GM12878 (cell line): ENCODE measurements at regions not wholly inside any gene's neighbourhood (a gene's known extent, or its start where the extent isn't known, plus 50 kb on each side); places are given as distances from the start of the nearest gene placed in this dataset.

Experiments used
- ATAC-seq: fragments of 200-7000 bp; cut with Tn5 transposase; 3 replicates; pipeline ENCODE4 v1.9.1; 2020; ENCODE audit warnings: mild to moderate bottlenecking, moderate library complexity
- BruUV-seq: library from RNA; stranded (reverse); fragments of 400-500 nt; replicated peaks from 2 replicates; lab custom pipeline; 2021; lab: Mats Ljungman, UMichigan
- CTCF ChIA-PET: fragments of 300-600 bp; sonication (Branson Sonifier 250); formaldehyde crosslinking; extraction: SDS; loops from one replicate; lab custom pipeline; 2021; ENCODE audit warnings: inconsistent platforms; lab: Yijun Ruan, JAX
- POLR2A ChIA-PET: fragments of 350-600 bp; formaldehyde crosslinking; extraction: SDS; loops from one replicate; lab custom pipeline; 2021; ENCODE audit warnings: inconsistent platforms; lab: Charles Lee
- RAD21 ChIA-PET: fragments of 300-600 bp; sonication (Branson Sonifier 250); formaldehyde crosslinking; loops from one replicate; lab custom pipeline; 2023; ENCODE audit warnings: antibody characterized with exemption; ENCODE audit not compliant: unreplicated experiment; lab: Charles Lee
- SMC1A ChIA-PET: fragments of 300-600 bp; sonication (Branson Sonifier 250); formaldehyde crosslinking; loops from one replicate; lab custom pipeline; 2023; ENCODE audit not compliant: unreplicated experiment, uncharacterized antibody; lab: Charles Lee
- DNase-seq: peaks from one replicate; pipeline ENCODE4 v3.0.0-alpha.2; 2011; ENCODE audit warnings: low read depth, low spot score
- FAIRE-seq: peaks from 3 replicates; lab custom pipeline; 2011; peaks lifted over from hg19 to GRCh38; lab: Jason Lieb, UNC
- H2AFZ ChIP-seq: 2 replicates; pipeline ENCODE4 v1.6.0; 2011; ENCODE audit warnings: low read depth, low read length, control low read depth; ENCODE audit not compliant: control insufficient read depth
- H3K27ac ChIP-seq: 2 replicates; pipeline ENCODE4 v1.5.1; 2011; ENCODE audit warnings: control low read depth; ENCODE audit not compliant: control insufficient read depth, insufficient read depth
- H3K27me3 ChIP-seq, 2 experiments: replicated peaks in 1 of 2; 2 replicates each; pipeline versions ENCODE4 v1.6.0 to v1.6.1; 2011; ENCODE audit warnings: low read length in 1 of 2; ENCODE audit not compliant: control insufficient read depth in 2 of 2, insufficient read depth in 2 of 2
- H3K36me3 ChIP-seq, 2 experiments: 2 replicates each; pipeline ENCODE4 v1.5.1; 2011; ENCODE audit warnings: low read length in 1 of 2; ENCODE audit not compliant: control insufficient read depth in 2 of 2, insufficient read depth in 2 of 2
- H3K4me1 ChIP-seq: 2 replicates; pipeline ENCODE4 v1.6.1; 2011; ENCODE audit warnings: mild to moderate bottlenecking, low read length, moderate library complexity, mixed read lengths; ENCODE audit not compliant: control insufficient read depth, insufficient read depth
- H3K4me2 ChIP-seq: 2 replicates; pipeline ENCODE4 v1.6.0; 2011; ENCODE audit warnings: control low read depth; ENCODE audit not compliant: control insufficient read depth, insufficient read depth
- H3K4me3 ChIP-seq: fragments of 200-600 bp; sonication (generic); 2 replicates; pipeline ENCODE4 v1.5.1; 2016
- H3K79me2 ChIP-seq: 2 replicates; pipeline ENCODE4 v1.6.0; 2011; ENCODE audit warnings: low read length; ENCODE audit not compliant: control insufficient read depth, insufficient read depth
- H3K9ac ChIP-seq: 2 replicates; pipeline ENCODE4 v1.8.0; 2011; ENCODE audit warnings: low read length, control low read depth, mixed read lengths; ENCODE audit not compliant: control insufficient read depth, insufficient read depth
- H3K9me3 ChIP-seq: replicated peaks from 3 replicates; pipeline ENCODE4 v1.5.1; 2011; ENCODE audit warnings: mild to moderate bottlenecking, low read length; ENCODE audit not compliant: control insufficient read depth, insufficient read depth
- H4K20me1 ChIP-seq: 2 replicates; pipeline ENCODE4 v1.6.0; 2011; ENCODE audit not compliant: control insufficient read depth, insufficient read depth
- CREM ChIP-seq: IDR thresholded peaks from 2 replicates; pipeline ENCODE4 v1.6.1; 2014; ENCODE audit warnings: antibody characterized with exemption, low read depth
- E2F4 ChIP-seq: IDR thresholded peaks from 2 replicates; pipeline ENCODE4 v1.6.1; 2012; ENCODE audit warnings: low read depth, low read length, improper control_type of control experiment
- EGR1 ChIP-seq, 2 experiments: IDR thresholded peaks; 1 replicate in 1 of 2; 2 replicates in 1 of 2; pipeline ENCODE4 v1.6.1; 2011 to 2012; ENCODE audit warnings: low read depth in 2 of 2, low read length in 2 of 2, borderline replicate concordance in 1 of 2, mild to moderate bottlenecking in 1 of 2, moderate library complexity in 1 of 2
- KAT2A ChIP-seq: conservative IDR thresholded peaks from 2 replicates; pipeline ENCODE4 v1.6.1; 2011; ENCODE audit warnings: low read depth, low read length; ENCODE audit not compliant: control insufficient read depth
- MTA3 ChIP-seq: IDR thresholded peaks from 2 replicates; pipeline ENCODE4 v1.6.1; 2012; ENCODE audit warnings: low read length, inconsistent platforms, borderline replicate concordance
- NFXL1 ChIP-seq: fragments of 450-650 bp; IDR thresholded peaks from 2 replicates; pipeline ENCODE4 v1.6.1; 2017; ENCODE audit warnings: antibody characterized with exemption, mild to moderate bottlenecking, borderline replicate concordance
- NFYB ChIP-seq: IDR thresholded peaks from 2 replicates; pipeline ENCODE4 v1.6.1; 2011; ENCODE audit warnings: low read depth, mild to moderate bottlenecking, low read length, improper control_type of control experiment, moderate library complexity; ENCODE audit not compliant: insufficient read depth
- NR2C1 ChIP-seq: fragments of 450-650 bp; IDR thresholded peaks from 2 replicates; pipeline ENCODE4 v1.6.1; 2017; ENCODE audit warnings: antibody characterized with exemption, mild to moderate bottlenecking, moderate library complexity
- POLR2AphosphoS2 ChIP-seq: IDR thresholded peaks from 2 replicates; pipeline ENCODE4 v1.6.1; 2011; ENCODE audit warnings: low read depth, mild to moderate bottlenecking, low read length, improper control_type of control experiment, moderate library complexity
- POU2F2 ChIP-seq: IDR thresholded peaks from 3 replicates; pipeline ENCODE4 v1.6.1; 2011; ENCODE audit warnings: low read depth, mild to moderate bottlenecking, low read length, borderline replicate concordance
- RAD21 ChIP-seq: IDR thresholded peaks from 2 replicates; pipeline ENCODE4 v1.6.1; 2011; ENCODE audit warnings: mild to moderate bottlenecking, low read depth, low read length, moderate library complexity; ENCODE audit not compliant: insufficient read depth
- SIN3A ChIP-seq: IDR thresholded peaks from 2 replicates; pipeline ENCODE4 v1.6.1; 2012; ENCODE audit warnings: low read depth, low read length, improper control_type of control experiment
- SMARCA5 ChIP-seq: fragments of 450-650 bp; IDR thresholded peaks from 2 replicates; pipeline ENCODE4 v1.6.1; 2017; ENCODE audit warnings: mild to moderate bottlenecking
- STAT1 ChIP-seq: fragments of 450-650 bp; conservative IDR thresholded peaks from 2 replicates; pipeline ENCODE4 v1.6.1; 2014; ENCODE audit warnings: antibody characterized with exemption, mild to moderate bottlenecking
- TCF3 ChIP-seq: IDR thresholded peaks from 2 replicates; pipeline ENCODE4 v1.6.1; 2012; ENCODE audit warnings: low read depth, mild to moderate bottlenecking, low read length, borderline replicate concordance; ENCODE audit not compliant: insufficient read depth
- ZBTB11 ChIP-seq: fragments of 450-650 bp; formaldehyde crosslinking; IDR thresholded peaks from 2 replicates; pipeline ENCODE4 v1.5.0; 2022; ENCODE audit warnings: mild to moderate bottlenecking, missing genetic modification characterization
- ZNF384 ChIP-seq: IDR thresholded peaks from 2 replicates; pipeline ENCODE4 v1.6.1; 2012; ENCODE audit warnings: low read depth, mild to moderate bottlenecking, low read length, improper control_type of control experiment, borderline replicate concordance
- ZNF622 ChIP-seq: fragments of 450-650 bp; IDR thresholded peaks from 2 replicates; pipeline ENCODE4 v1.6.1; 2017; ENCODE audit warnings: mild to moderate bottlenecking, inconsistent platforms
- WGBS: methylation state at CpG from one replicate; pipeline ENCODE4 v1.1.6; 2016; ENCODE audit warnings: low lambda C conversion rate; ENCODE audit not compliant: insufficient replicate concordance, insufficient coverage; ENCODE audit errors: missing lambda C conversion rate; 5-methylcytosine and 5-hydroxymethylcytosine counted together
- in situ Hi-C: fragments of 300-500 bp; cut with MboI; formaldehyde crosslinking; loops from 9 replicates; pipeline ENCODE4 v1.14.3; 2018; ENCODE audit warnings: mixed read lengths
- intact Hi-C: fragments of 100-400 bp; cut with micrococcal nuclease; formaldehyde crosslinking; loops from one replicate; pipeline ENCODE4 v1.14.2; 2022; ENCODE audit not compliant: unreplicated experiment

- in situ Hi-C loops (no loop called here), intact Hi-C loops (no loop called here)
- DNase-seq, result no peak
- FAIRE-seq, result no peak
- Histone ChIP-seq H3K9ac (no peak overlapping the region), H3K4me2 (no peak overlapping the region), H3K4me3 (no peak overlapping the region), H3K36me3 (no peaks in the 10 kb centered on the region), H3K27ac (no peak overlapping the region), H3K79me2 (no peaks in the 10 kb centered on the region), H3K9me3 (no peaks in the 10 kb centered on the region; the same call in 2 of the 3 replicates), H3K27me3 (no peaks in the 10 kb centered on the region; a peak in 2 of 4 replicates), H2AFZ (no peak overlapping the region), H3K4me1 (no peaks in the 10 kb centered on the region), H4K20me1 (no peaks in the 10 kb centered on the region)
- WGBS, result 78% methylated on average over 8 of the region's 8 CpGs
- POLR2A ChIA-PET, result no interaction called here
- no TSS peak for BruUV-seq
- TF ChIP-seq ZNF384 (no peak), STAT1 (no peak), RAD21 (no peak), TCF3 (no peak), E2F4 (no peak), SMARCA5 (no peak), NFXL1 (no peak), POU2F2 (no peak), KAT2A (no peak), SIN3A (no peak), ZNF622 (no peak), POLR2AphosphoS2 (no peak), EGR1 (IDR thresholded peaks at IDR 0.05; ENCODE audit: borderline replicate concordance in 1 of 2, low read depth in 2 of 2, low read length in 2 of 2) (no peak), NR2C1 (no peak), ZBTB11 (CRISPR knock-in tag) (no peak), MTA3 (no peak), CREM (no peak), NFYB (no peak)
- ATAC-seq, result no peak
- SMC1A ChIA-PET, result interaction anchor here (1.1 kb wide), 1 partner anchor 12 kb away, joined by 3 read pairs; no protein-coding TSS in a partner anchor
- RAD21 ChIA-PET, result no interaction called here
- CTCF ChIA-PET, result interaction anchor here (1.4 kb wide), 1 partner anchor 133 kb away, joined by 4 read pairs; no protein-coding TSS in a partner anchor
Observed at GRCh38 chr2:20544153-20544747, 97.4 kb downstream of the RHOB start.
